ENCODE measurements at regions not wholly inside any gene's neighbourhood (a gene's known extent, or its start where the extent isn't known, plus 50 kb on each side); places are given as distances from the start of the nearest gene placed in this dataset.

- TF ChIP-seq EZH2 (IDR thresholded peaks at IDR 0.05; ENCODE audit: low read length, missing control alignments) (no peak), CTCF (conservative IDR thresholded peaks at IDR 0.05 in 1 of 2, IDR thresholded peaks at IDR 0.05 in 1 of 2; ENCODE audit: low read depth in 1 of 2, low read length in 2 of 2) (no peak)
These were observed 181.4 kb downstream of the NRIP1 start for GRCh38 chr21:14883351-14883750.

Data from fibroblast of lung (primary cell).